GM12865 (cell line): ENCODE measurements at regions not wholly inside any gene's neighbourhood (a gene's known extent, or its start where the extent isn't known, plus 50 kb on each side); places are given as distances from the start of the nearest gene placed in this dataset.

ENCODE experiments used
- DNase-seq: peaks from one replicate; pipeline ENCODE4 v3.0.0; 2010; ENCODE audit warnings: low read depth
- H3K4me3 ChIP-seq: 2 replicates; pipeline ENCODE4 v1.5.1; 2011; ENCODE audit warnings: mild to moderate bottlenecking, low read depth, low read length, control low read depth
- TF ChIP-seq, protein P1 (sequence below): IDR thresholded peaks from 2 replicates; pipeline ENCODE4 v1.5.1; 2011; ENCODE audit warnings: low read length, control low read depth, low read depth, inconsistent platforms; ENCODE audit not compliant: insufficient read depth; ENCODE audit errors: missing control alignments

DNA sequence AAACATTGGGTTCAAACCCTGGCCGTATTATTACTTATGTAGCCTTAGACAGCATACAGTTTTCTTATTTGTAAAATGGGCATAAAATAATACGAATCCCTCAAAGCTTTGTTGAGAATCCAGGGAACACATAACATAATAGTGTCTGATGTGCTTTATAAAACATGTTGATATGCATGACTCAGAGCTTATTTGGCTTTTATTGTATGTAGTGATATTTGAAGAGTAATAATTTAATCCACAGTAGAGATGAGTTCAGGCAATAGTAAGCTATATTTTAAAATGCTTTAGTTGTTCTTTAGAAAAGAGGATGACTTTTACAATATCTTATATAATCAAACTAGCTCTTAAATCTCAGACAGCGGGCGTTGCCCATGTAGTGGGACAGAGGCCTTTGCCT lies 176.4 kb downstream of the SIM1 start:
- H3K4me3 ChIP-seq: no peak overlapping the region
- DNase-seq: no peak
- TF ChIP-seq, protein P1, sequence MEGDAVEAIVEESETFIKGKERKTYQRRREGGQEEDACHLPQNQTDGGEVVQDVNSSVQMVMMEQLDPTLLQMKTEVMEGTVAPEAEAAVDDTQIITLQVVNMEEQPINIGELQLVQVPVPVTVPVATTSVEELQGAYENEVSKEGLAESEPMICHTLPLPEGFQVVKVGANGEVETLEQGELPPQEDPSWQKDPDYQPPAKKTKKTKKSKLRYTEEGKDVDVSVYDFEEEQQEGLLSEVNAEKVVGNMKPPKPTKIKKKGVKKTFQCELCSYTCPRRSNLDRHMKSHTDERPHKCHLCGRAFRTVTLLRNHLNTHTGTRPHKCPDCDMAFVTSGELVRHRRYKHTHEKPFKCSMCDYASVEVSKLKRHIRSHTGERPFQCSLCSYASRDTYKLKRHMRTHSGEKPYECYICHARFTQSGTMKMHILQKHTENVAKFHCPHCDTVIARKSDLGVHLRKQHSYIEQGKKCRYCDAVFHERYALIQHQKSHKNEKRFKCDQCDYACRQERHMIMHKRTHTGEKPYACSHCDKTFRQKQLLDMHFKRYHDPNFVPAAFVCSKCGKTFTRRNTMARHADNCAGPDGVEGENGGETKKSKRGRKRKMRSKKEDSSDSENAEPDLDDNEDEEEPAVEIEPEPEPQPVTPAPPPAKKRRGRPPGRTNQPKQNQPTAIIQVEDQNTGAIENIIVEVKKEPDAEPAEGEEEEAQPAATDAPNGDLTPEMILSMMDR: no peak

DNA sequence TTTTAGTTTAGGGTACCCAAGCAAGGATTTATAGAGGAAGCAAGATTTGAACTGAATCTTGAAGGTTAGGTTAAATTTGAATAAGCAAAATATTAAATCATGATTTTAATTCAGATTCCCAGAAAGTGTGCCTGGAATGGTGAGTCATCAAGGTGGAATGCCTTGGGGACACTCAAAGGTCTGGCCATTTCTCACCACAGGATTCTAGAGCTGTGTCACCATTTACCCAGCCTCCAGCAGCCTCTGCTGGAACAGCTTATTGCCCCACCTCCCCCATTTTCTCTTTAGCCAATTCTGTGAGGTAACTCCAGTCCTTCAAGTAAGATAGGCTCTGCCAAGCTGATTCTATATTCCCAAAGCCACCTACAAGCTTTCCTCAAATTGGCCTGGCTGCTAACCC lies 181.4 kb downstream of the SIM1 start:
- no peak overlapping the region for H3K4me3 ChIP-seq
- no peak for DNase-seq
- TF ChIP-seq, protein P1: no peak

- DNase-seq: no peak
- TF ChIP-seq, protein P1: no peak
- H3K4me3 ChIP-seq: no peak overlapping the region
These were observed 183.2 kb downstream of the SIM1 start for GRCh38 chr6:100281471-100281901.

GRCh38 chr6:100276311-100277057 lies 188.2 kb downstream of the SIM1 start:
- TF ChIP-seq, protein P1: no peak
- DNase-seq: no peak
- H3K4me3 ChIP-seq: no peak overlapping the region

GRCh38 chr6:100274147-100274546 lies 190.6 kb downstream of the SIM1 start:
- TF ChIP-seq, protein P1: no peak
- H3K4me3 ChIP-seq: no peak overlapping the region
- no peak for DNase-seq

DNA sequence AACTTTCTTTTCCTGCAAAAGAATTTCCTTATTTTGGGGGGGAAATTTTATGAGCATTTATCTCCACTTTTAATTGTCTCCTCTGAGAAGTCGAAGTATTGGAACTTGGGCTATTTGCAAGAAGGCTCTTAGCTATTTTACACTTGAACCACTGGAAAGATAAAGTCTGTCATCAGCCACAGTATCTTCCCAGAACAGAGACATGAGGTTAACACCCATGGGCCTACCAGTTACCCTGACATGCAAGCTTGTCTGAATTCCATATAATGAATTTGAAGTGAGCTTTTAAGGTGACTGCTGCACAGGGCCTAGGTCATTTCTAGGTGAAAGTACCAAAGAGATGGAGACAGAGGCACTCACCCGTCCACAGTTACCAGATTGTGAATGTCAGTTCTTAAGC lies 193.1 kb downstream of the SIM1 start:
- no peak for DNase-seq
- no peak overlapping the region for H3K4me3 ChIP-seq
- TF ChIP-seq, protein P1: no peak

DNA sequence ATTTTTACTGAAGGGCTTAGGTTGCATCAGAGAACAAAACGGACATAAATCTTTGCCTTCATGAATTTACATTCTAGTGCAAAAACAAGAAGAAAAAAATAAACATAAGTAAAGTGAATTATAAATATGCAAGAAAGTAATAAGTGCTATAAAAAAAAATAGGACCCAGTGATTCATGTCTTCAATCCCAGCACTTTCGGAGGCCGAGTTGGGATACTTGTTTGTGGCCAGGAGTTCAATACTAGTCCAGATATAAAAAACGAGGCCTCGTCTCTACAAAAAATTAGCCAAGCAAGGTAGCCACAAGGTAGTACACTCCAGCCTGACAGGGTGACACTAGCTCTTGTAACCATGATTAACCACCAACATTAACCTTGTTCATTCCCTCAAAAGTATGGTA lies 193.5 kb downstream of the SIM1 start:
- TF ChIP-seq, protein P1: no peak
- no peak for DNase-seq
- H3K4me3 ChIP-seq: no peak overlapping the region
